Liver (tissue), 8 donors: ENCODE measurements at regions not wholly inside any gene's neighbourhood (a gene's known extent, or its start where the extent isn't known, plus 50 kb on each side); places are given as distances from the start of the nearest gene placed in this dataset.

ENCODE experiments used
- DNase-seq: peaks from one replicate; pipeline ENCODE4 v3.0.0-alpha.2; 2017; ENCODE audit warnings: low spot score
- H3K27ac ChIP-seq, 2 donors: one replicate each; pipeline ENCODE4 v1.7.0; 2013; ENCODE audit warnings: inconsistent platforms in 2 of 2, low read length in 2 of 2, control low read depth in 1 of 2, low read depth in 1 of 2, mild to moderate bottlenecking in 1 of 2
- H3K27me3 ChIP-seq, 4 donors: one replicate each; pipeline versions ENCODE4 v1.6.1 to v1.7.0; 2013; ENCODE audit warnings: low read length in 3 of 4, inconsistent platforms in 1 of 4, mild to moderate bottlenecking in 1 of 4, moderate library complexity in 1 of 4; ENCODE audit not compliant: control insufficient read depth in 4 of 4, insufficient read depth in 4 of 4
- H3K36me3 ChIP-seq, 4 donors: one replicate each; pipeline versions ENCODE4 v1.6.1 to v1.7.0; 2013; ENCODE audit warnings: low read length in 3 of 4, mild to moderate bottlenecking in 3 of 4, low read depth in 1 of 4, moderate library complexity in 1 of 4; ENCODE audit not compliant: control insufficient read depth in 4 of 4, insufficient read depth in 3 of 4
- H3K4me1 ChIP-seq, 4 donors: one replicate each; pipeline versions ENCODE4 v1.6.1 to v1.7.0; 2013; ENCODE audit warnings: low read length in 3 of 4, mild to moderate bottlenecking in 3 of 4, moderate library complexity in 1 of 4; ENCODE audit not compliant: control insufficient read depth in 4 of 4, insufficient read depth in 4 of 4
- H3K4me3 ChIP-seq, 3 donors: one replicate each; pipeline versions ENCODE4 v1.6.1 to v1.7.0; 2013; ENCODE audit warnings: low read length in 3 of 3, control low read depth in 1 of 3, low read depth in 1 of 3, mild to moderate bottlenecking in 1 of 3
- H3K9ac ChIP-seq, 2 donors: one replicate each; pipeline ENCODE4 v1.7.0; 2013; ENCODE audit warnings: low read length in 2 of 2, mild to moderate bottlenecking in 2 of 2, moderate library complexity in 2 of 2, control low read depth in 1 of 2, low read depth in 1 of 2
- H3K9me3 ChIP-seq, 4 donors: one replicate each; pipeline versions ENCODE4 v1.6.1 to v1.7.0; 2013; ENCODE audit warnings: low read length in 3 of 4; ENCODE audit not compliant: control insufficient read depth in 4 of 4
- EGR1 ChIP-seq, 2 donors: IDR thresholded peaks; 2 replicates each; pipeline ENCODE4 v1.6.1; 2016 to 2018; ENCODE audit warnings: antibody characterized with exemption in 2 of 2, low read depth in 2 of 2
- FOXA1 ChIP-seq: IDR thresholded peaks from 2 replicates; pipeline ENCODE4 v1.6.1; 2016; ENCODE audit warnings: antibody characterized with exemption
- FOXA2 ChIP-seq: IDR thresholded peaks from 2 replicates; pipeline ENCODE4 v1.6.1; 2016; ENCODE audit warnings: antibody characterized with exemption
- GABPA ChIP-seq, 2 donors: IDR thresholded peaks in 1 of 2; conservative IDR thresholded peaks in 1 of 2; 2 replicates each; pipeline ENCODE4 v1.6.1; 2016; ENCODE audit warnings: antibody characterized with exemption in 2 of 2, mild to moderate bottlenecking in 1 of 2, moderate library complexity in 1 of 2
- HNF4A ChIP-seq, 2 donors: conservative IDR thresholded peaks; 2 replicates each; pipeline ENCODE4 v1.6.1; 2016; ENCODE audit warnings: antibody characterized with exemption in 2 of 2, mild to moderate bottlenecking in 2 of 2
- HNF4G ChIP-seq: IDR thresholded peaks from 2 replicates; pipeline ENCODE4 v1.6.1; 2016; ENCODE audit warnings: antibody characterized with exemption
- JUND ChIP-seq, 2 donors: IDR thresholded peaks; 2 replicates each; pipeline ENCODE4 v1.6.1; 2016; ENCODE audit warnings: antibody characterized with exemption in 2 of 2
- NR2F2 ChIP-seq: IDR thresholded peaks from 2 replicates; pipeline ENCODE4 v1.6.1; 2016; ENCODE audit warnings: antibody characterized with exemption
- RAD21 ChIP-seq, 2 donors: IDR thresholded peaks; 2 replicates each; pipeline ENCODE4 v1.6.1; 2016; ENCODE audit warnings: antibody characterized with exemption in 2 of 2, mild to moderate bottlenecking in 2 of 2
- RXRA ChIP-seq, 2 donors: IDR thresholded peaks; 2 replicates each; pipeline ENCODE4 v1.6.1; 2017 to 2018; ENCODE audit warnings: antibody characterized with exemption in 2 of 2, mild to moderate bottlenecking in 1 of 2
- SP1 ChIP-seq: IDR thresholded peaks from 2 replicates; pipeline ENCODE4 v1.6.1; 2018; ENCODE audit warnings: antibody characterized with exemption, mild to moderate bottlenecking
- TAF1 ChIP-seq: conservative IDR thresholded peaks from 2 replicates; pipeline ENCODE4 v1.6.1; 2016; ENCODE audit warnings: antibody characterized with exemption, mild to moderate bottlenecking
- YY1 ChIP-seq: IDR thresholded peaks from 2 replicates; pipeline ENCODE4 v1.6.1; 2016; ENCODE audit warnings: antibody characterized with exemption, mild to moderate bottlenecking
- WGBS: extraction: QIAGEN DNeasy Blood & Tissue Kit; methylation state at CpG from one replicate; pipeline ENCODE4 v1.1.7; 2013; 5-methylcytosine and 5-hydroxymethylcytosine counted together
- TF ChIP-seq, protein P1 (sequence below): fragments of 150-350 bp; IDR thresholded peaks from 2 replicates; pipeline ENCODE4 v1.5.1; 2017; ENCODE audit warnings: improper control_type of control experiment, low read depth, low read length; ENCODE audit not compliant: missing input control
- TF ChIP-seq, protein P2 (sequence below): IDR thresholded peaks from 2 replicates; pipeline ENCODE4 v1.6.1; 2016; ENCODE audit warnings: antibody characterized with exemption, mild to moderate bottlenecking
- TF ChIP-seq, protein P3 (sequence below): IDR thresholded peaks from 2 replicates; pipeline ENCODE4 v1.6.1; 2016; ENCODE audit warnings: antibody characterized with exemption
- TF ChIP-seq, protein P4 (sequence below): IDR thresholded peaks from 2 replicates; pipeline ENCODE4 v1.6.1; 2016; ENCODE audit warnings: antibody characterized with exemption
- TF ChIP-seq, protein P5 (sequence below): IDR thresholded peaks from 2 replicates; pipeline ENCODE4 v1.6.1; 2016; ENCODE audit warnings: antibody characterized with exemption
- donor health status: healthy.
- donor health status: healthy.
- donor health status: healthy.
- donor health status: healthy.
- donor health status: healthy.

DNA sequence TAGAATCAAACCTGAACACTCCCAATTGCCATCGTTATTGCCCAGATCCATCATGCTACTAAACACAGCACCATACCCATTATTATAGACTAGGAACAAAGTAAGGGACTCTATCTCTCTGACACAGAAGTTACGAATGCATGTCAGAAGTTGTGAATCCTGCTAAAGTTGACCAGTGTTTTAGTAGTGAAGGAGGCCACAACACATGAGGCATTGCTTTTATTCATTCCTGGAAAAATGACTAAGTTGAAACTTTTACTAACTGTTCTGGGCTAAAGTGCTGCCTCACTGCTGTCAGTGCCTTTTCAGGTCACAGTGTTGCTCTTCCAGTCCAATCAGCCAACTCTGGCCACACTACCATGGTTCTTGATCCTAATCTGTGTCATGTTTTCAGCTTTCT lies 911.1 kb downstream of the TTLL7 start:
- H3K9me3 ChIP-seq: no peaks in the 10 kb centered on the region
- H3K27me3 ChIP-seq: no peaks in the 10 kb centered on the region
- H3K9ac ChIP-seq: no peak overlapping the region
- 95% methylated on average over 2 of the region's 2 CpGs for WGBS
- H3K4me3 ChIP-seq: no peak overlapping the region
- no peaks in the 10 kb centered on the region for H3K4me1 ChIP-seq
- DNase-seq: no peak
- TF ChIP-seq, protein P1, sequence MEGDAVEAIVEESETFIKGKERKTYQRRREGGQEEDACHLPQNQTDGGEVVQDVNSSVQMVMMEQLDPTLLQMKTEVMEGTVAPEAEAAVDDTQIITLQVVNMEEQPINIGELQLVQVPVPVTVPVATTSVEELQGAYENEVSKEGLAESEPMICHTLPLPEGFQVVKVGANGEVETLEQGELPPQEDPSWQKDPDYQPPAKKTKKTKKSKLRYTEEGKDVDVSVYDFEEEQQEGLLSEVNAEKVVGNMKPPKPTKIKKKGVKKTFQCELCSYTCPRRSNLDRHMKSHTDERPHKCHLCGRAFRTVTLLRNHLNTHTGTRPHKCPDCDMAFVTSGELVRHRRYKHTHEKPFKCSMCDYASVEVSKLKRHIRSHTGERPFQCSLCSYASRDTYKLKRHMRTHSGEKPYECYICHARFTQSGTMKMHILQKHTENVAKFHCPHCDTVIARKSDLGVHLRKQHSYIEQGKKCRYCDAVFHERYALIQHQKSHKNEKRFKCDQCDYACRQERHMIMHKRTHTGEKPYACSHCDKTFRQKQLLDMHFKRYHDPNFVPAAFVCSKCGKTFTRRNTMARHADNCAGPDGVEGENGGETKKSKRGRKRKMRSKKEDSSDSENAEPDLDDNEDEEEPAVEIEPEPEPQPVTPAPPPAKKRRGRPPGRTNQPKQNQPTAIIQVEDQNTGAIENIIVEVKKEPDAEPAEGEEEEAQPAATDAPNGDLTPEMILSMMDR: no peak
- no peak for TF ChIP-seq FOXA1
- TF ChIP-seq, protein P2, sequence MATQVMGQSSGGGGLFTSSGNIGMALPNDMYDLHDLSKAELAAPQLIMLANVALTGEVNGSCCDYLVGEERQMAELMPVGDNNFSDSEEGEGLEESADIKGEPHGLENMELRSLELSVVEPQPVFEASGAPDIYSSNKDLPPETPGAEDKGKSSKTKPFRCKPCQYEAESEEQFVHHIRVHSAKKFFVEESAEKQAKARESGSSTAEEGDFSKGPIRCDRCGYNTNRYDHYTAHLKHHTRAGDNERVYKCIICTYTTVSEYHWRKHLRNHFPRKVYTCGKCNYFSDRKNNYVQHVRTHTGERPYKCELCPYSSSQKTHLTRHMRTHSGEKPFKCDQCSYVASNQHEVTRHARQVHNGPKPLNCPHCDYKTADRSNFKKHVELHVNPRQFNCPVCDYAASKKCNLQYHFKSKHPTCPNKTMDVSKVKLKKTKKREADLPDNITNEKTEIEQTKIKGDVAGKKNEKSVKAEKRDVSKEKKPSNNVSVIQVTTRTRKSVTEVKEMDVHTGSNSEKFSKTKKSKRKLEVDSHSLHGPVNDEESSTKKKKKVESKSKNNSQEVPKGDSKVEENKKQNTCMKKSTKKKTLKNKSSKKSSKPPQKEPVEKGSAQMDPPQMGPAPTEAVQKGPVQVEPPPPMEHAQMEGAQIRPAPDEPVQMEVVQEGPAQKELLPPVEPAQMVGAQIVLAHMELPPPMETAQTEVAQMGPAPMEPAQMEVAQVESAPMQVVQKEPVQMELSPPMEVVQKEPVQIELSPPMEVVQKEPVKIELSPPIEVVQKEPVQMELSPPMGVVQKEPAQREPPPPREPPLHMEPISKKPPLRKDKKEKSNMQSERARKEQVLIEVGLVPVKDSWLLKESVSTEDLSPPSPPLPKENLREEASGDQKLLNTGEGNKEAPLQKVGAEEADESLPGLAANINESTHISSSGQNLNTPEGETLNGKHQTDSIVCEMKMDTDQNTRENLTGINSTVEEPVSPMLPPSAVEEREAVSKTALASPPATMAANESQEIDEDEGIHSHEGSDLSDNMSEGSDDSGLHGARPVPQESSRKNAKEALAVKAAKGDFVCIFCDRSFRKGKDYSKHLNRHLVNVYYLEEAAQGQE: no peak
- TF ChIP-seq YY1: no peak
- TF ChIP-seq FOXA2: no peak
- TF ChIP-seq JUND (IDR thresholded peaks at IDR 0.05): no peak
- no peak for TF ChIP-seq SP1
- TF ChIP-seq, protein P3, sequence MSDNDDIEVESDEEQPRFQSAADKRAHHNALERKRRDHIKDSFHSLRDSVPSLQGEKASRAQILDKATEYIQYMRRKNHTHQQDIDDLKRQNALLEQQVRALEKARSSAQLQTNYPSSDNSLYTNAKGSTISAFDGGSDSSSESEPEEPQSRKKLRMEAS: no peak
- TF ChIP-seq TAF1: no peak
- H3K27ac ChIP-seq: no peak overlapping the region
- H3K36me3 ChIP-seq: no peaks in the 10 kb centered on the region

DNA sequence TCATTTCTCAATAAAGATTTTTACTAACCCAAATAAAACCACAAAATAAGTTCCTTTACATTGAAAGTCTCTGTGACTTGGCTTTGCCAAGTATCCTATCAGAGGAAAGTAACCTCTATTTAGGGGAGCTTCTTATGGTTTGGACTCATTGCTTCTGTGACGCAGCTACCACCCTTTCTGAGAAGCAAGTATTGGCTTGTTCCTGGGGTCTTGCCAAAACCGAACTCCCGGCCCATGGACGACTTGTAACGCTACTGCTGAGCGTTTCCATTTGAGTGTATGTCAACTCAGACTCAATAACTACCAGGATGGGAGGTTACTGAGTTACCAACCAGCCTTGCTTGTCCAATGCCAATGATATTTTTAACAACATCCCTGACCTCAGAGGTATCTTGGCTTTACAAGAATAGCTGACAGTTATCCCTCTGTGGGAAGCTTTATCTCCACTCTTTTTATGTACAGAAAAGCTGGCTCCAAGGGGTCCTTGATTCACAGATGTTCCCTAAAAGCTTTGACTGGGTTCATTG lies 911.9 kb downstream of the TTLL7 start:
- no peaks in the 10 kb centered on the region for H3K36me3 ChIP-seq
- no peaks in the 10 kb centered on the region for H3K9me3 ChIP-seq
- 94% methylated on average over 6 of the region's 6 CpGs for WGBS
- H3K4me3 ChIP-seq: no peak overlapping the region
- H3K9ac ChIP-seq: no peak overlapping the region
- TF ChIP-seq NR2F2 (no peak), TAF1 (no peak), JUND (IDR thresholded peaks at IDR 0.05) (no peak), SP1 (no peak), HNF4A (conservative IDR thresholded peaks at IDR 0.05) (no peak), RAD21 (IDR thresholded peaks at IDR 0.05) (no peak), GABPA (IDR thresholded peaks at IDR 0.05 in 1 of 2, conservative IDR thresholded peaks at IDR 0.05 in 1 of 2) (no peak), FOXA1 (no peak), HNF4G (no peak), RXRA (IDR thresholded peaks at IDR 0.05) (no peak), FOXA2 (no peak), EGR1 (IDR thresholded peaks at IDR 0.05; ENCODE audit: low read depth in 2 of 2) (no peak), YY1 (no peak)
- TF ChIP-seq, protein P2: no peak
- TF ChIP-seq, protein P3: no peak
- TF ChIP-seq, protein P1: no peak
- TF ChIP-seq, protein P4, sequence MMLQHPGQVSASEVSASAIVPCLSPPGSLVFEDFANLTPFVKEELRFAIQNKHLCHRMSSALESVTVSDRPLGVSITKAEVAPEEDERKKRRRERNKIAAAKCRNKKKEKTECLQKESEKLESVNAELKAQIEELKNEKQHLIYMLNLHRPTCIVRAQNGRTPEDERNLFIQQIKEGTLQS: no peak
- TF ChIP-seq, protein P5, sequence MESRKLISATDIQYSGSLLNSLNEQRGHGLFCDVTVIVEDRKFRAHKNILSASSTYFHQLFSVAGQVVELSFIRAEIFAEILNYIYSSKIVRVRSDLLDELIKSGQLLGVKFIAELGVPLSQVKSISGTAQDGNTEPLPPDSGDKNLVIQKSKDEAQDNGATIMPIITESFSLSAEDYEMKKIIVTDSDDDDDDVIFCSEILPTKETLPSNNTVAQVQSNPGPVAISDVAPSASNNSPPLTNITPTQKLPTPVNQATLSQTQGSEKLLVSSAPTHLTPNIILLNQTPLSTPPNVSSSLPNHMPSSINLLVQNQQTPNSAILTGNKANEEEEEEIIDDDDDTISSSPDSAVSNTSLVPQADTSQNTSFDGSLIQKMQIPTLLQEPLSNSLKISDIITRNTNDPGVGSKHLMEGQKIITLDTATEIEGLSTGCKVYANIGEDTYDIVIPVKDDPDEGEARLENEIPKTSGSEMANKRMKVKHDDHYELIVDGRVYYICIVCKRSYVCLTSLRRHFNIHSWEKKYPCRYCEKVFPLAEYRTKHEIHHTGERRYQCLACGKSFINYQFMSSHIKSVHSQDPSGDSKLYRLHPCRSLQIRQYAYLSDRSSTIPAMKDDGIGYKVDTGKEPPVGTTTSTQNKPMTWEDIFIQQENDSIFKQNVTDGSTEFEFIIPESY: no peak
- H3K4me1 ChIP-seq: no peaks in the 10 kb centered on the region
- no peak for DNase-seq
- H3K27ac ChIP-seq: no peak overlapping the region
- H3K27me3 ChIP-seq: no peaks in the 10 kb centered on the region
